SK-N-SH (cell line): ENCODE measurements at regions not wholly inside any gene's neighbourhood (a gene's known extent, or its start where the extent isn't known, plus 50 kb on each side); places are given as distances from the start of the nearest gene placed in this dataset.

Source experiments
- CTCF ChIA-PET: fragments of 300-600, 350-600 bp; formaldehyde crosslinking; extraction: SDS; loops from one replicate; lab custom pipeline; 2021; lab: Yijun Ruan, JAX
- POLR2A ChIA-PET: fragments of 350-600 bp; sonication (Branson Sonifier 250); formaldehyde crosslinking; extraction: SDS; loops from one replicate; lab custom pipeline; 2020; ENCODE audit warnings: antibody characterized with exemption, inconsistent platforms; lab: Yijun Ruan, JAX
- DNase-seq: peaks from one replicate; pipeline ENCODE4 v3.0.0; 2012
- H2AFZ ChIP-seq: fragments of 200-600 bp; sonication (generic); 2 replicates; pipeline ENCODE4 v1.8.1; 2016; ENCODE audit warnings: antibody characterized with exemption, mild to moderate bottlenecking, low read depth
- H3F3A ChIP-seq: fragments of 200-600 bp; sonication (generic); replicated peaks from 2 replicates; pipeline ENCODE3; 2016; ENCODE audit warnings: antibody characterized with exemption, mild to moderate bottlenecking; ENCODE audit not compliant: insufficient read depth
- H3K27ac ChIP-seq, 2 experiments: fragments of 200-500 bp in 1 of 2; fragments of 200-600 bp in 1 of 2; sonication (Bioruptor generic) in 1 of 2; sonication (generic), shearing (Covaris generic) in 1 of 2; 2 replicates each; pipeline versions ENCODE4 v1.5.1 to v1.6.1; 2014 to 2016; ENCODE audit warnings: low read depth in 2 of 2, inconsistent platforms in 1 of 2, low read length in 1 of 2, mild to moderate bottlenecking in 1 of 2, mixed read lengths in 1 of 2
- H3K27me3 ChIP-seq: fragments of 200-600 bp; sonication (generic), shearing (Covaris generic); 2 replicates; pipeline ENCODE4 v1.6.1; 2016; ENCODE audit warnings: mixed run types; ENCODE audit not compliant: insufficient read depth
- H3K36me3 ChIP-seq, 2 experiments: fragments of 200-500 bp in 1 of 2; fragments of 200-600 bp in 1 of 2; sonication (Bioruptor generic) in 1 of 2; sonication (generic) in 1 of 2; replicated peaks in 1 of 2; 2 replicates each; pipeline versions ENCODE3 to v1.5.1; 2014 to 2016; ENCODE audit warnings: low read length in 1 of 2, mild to moderate bottlenecking in 1 of 2; ENCODE audit not compliant: insufficient read depth in 2 of 2, control insufficient read depth in 1 of 2
- H3K4me1 ChIP-seq, 2 experiments: fragments of 200-500 bp in 1 of 2; fragments of 200-600 bp in 1 of 2; sonication (Bioruptor generic) in 1 of 2; sonication (generic), shearing (Covaris generic) in 1 of 2; 2 replicates each; pipeline versions ENCODE4 v1.5.1 to v1.6.1; 2014 to 2016; ENCODE audit warnings: low read depth in 1 of 2, low read length in 1 of 2, mixed run types in 1 of 2; ENCODE audit not compliant: insufficient read depth in 2 of 2, control insufficient read depth in 1 of 2
- H3K4me2 ChIP-seq: fragments of 200-600 bp; sonication (generic), shearing (Covaris generic); 2 replicates; pipeline ENCODE4 v1.6.1; 2017; ENCODE audit warnings: mixed run types
- H3K4me3 ChIP-seq, 2 experiments: fragments of 200-500 bp in 1 of 2; fragments of 200-600 bp in 1 of 2; sonication (Bioruptor generic) in 1 of 2; sonication (generic), shearing (Covaris generic) in 1 of 2; 2 replicates each; pipeline versions ENCODE4 v1.5.1 to v1.8.1; 2014 to 2016; ENCODE audit warnings: low read depth in 2 of 2, inconsistent platforms in 1 of 2, low read length in 1 of 2, mild to moderate bottlenecking in 1 of 2, mixed read lengths in 1 of 2, moderate library complexity in 1 of 2
- H3K79me2 ChIP-seq: fragments of 200-600 bp; sonication (generic); 2 replicates; pipeline ENCODE4 v1.8.1; 2017; ENCODE audit warnings: mild to moderate bottlenecking; ENCODE audit not compliant: insufficient read depth
- H3K9ac ChIP-seq: fragments of 200-600 bp; sonication (generic); 2 replicates; pipeline ENCODE4 v1.6.1; 2017; ENCODE audit warnings: mixed run types
- H3K9me2 ChIP-seq: fragments of 200-600 bp; sonication (generic); 2 replicates; pipeline ENCODE4 v1.6.1; 2017; ENCODE audit warnings: mixed run types
- H3K9me3 ChIP-seq: fragments of 200-600 bp; sonication (generic); 2 replicates; pipeline ENCODE4 v1.6.1; 2017; ENCODE audit warnings: mixed run types, mild to moderate bottlenecking, moderate library complexity
- H4K20me1 ChIP-seq: fragments of 200-600 bp; sonication (generic); 2 replicates; pipeline ENCODE4 v1.6.1; 2017; ENCODE audit warnings: mild to moderate bottlenecking, mixed run types; ENCODE audit not compliant: insufficient read depth
- CHD2 ChIP-seq: fragments of 150-350 bp; IDR thresholded peaks from 2 replicates; pipeline ENCODE4 v1.6.1; 2018; ENCODE audit warnings: low read length; ENCODE audit not compliant: partially characterized antibody
- ELF1 ChIP-seq: IDR thresholded peaks from 2 replicates; pipeline ENCODE4 v1.4.0; 2012
- EZH2phosphoT487 ChIP-seq: fragments of 200-600 bp; sonication (generic); IDR thresholded peaks from 2 replicates; pipeline ENCODE4 v1.6.1; 2017; ENCODE audit warnings: low read depth, mixed run types, mild to moderate bottlenecking, antibody characterized with exemption, moderate library complexity, borderline replicate concordance
- FOSL2 ChIP-seq: IDR thresholded peaks from 2 replicates; pipeline ENCODE4 v1.4.0; 2012; ENCODE audit warnings: low read depth, mild to moderate bottlenecking, moderate library complexity, borderline replicate concordance
- GABPA ChIP-seq: IDR thresholded peaks from 2 replicates; pipeline ENCODE4 v1.4.0; 2012; ENCODE audit warnings: low read depth, mild to moderate bottlenecking
- JUND ChIP-seq: IDR thresholded peaks from 2 replicates; pipeline ENCODE4 v1.4.0; 2012
- NFIC ChIP-seq: IDR thresholded peaks from 2 replicates; pipeline ENCODE4 v1.4.0; 2012; ENCODE audit warnings: borderline replicate concordance
- NRF1 ChIP-seq: IDR thresholded peaks from 2 replicates; pipeline ENCODE4 v1.6.1; 2012; ENCODE audit warnings: low read depth, mild to moderate bottlenecking, low read length
- PBX3 ChIP-seq: IDR thresholded peaks from 2 replicates; pipeline ENCODE4; 2012
- POLR2AphosphoS5 ChIP-seq: IDR thresholded peaks from 2 replicates; pipeline ENCODE4 v1.6.1; 2012; ENCODE audit warnings: low read depth, low read length
- RCOR1 ChIP-seq: fragments of 150-350 bp; IDR thresholded peaks from 2 replicates; pipeline ENCODE4 v1.6.1; 2017; ENCODE audit warnings: antibody characterized with exemption, low read length
- RFX5 ChIP-seq: IDR thresholded peaks from 2 replicates; pipeline ENCODE4 v1.6.1; 2012; ENCODE audit warnings: mild to moderate bottlenecking, improper control_type of control experiment, low read length
- TAF1 ChIP-seq: IDR thresholded peaks from 2 replicates; pipeline ENCODE4 v1.6.1; 2012; ENCODE audit warnings: low read depth, mild to moderate bottlenecking, low read length, moderate library complexity, borderline replicate concordance
- TCF12 ChIP-seq: IDR thresholded peaks from 2 replicates; pipeline ENCODE4 v1.4.0; 2012
- TEAD4 ChIP-seq: IDR thresholded peaks from 2 replicates; pipeline ENCODE4 v1.4.0; 2012; ENCODE audit warnings: mild to moderate bottlenecking, borderline replicate concordance; ENCODE audit not compliant: insufficient read depth
- WGBS: methylation state at CpG from one replicate; pipeline ENCODE4 v1.1.6; 2017; ENCODE audit warnings: low lambda C conversion rate; 5-methylcytosine and 5-hydroxymethylcytosine counted together
- TF ChIP-seq, protein P1 (sequence below): fragments of 200-600 bp; sonication (generic); IDR thresholded peaks from 2 replicates; pipeline ENCODE4 v1.6.1; 2017; ENCODE audit warnings: antibody characterized with exemption, mild to moderate bottlenecking, moderate library complexity
- TF ChIP-seq, protein P2 (sequence below): IDR thresholded peaks from 2 replicates; pipeline ENCODE4 v1.4.0; 2012; ENCODE audit warnings: low read depth, borderline replicate concordance
- TF ChIP-seq, protein P3 (sequence below): fragments of 150-350 bp; IDR thresholded peaks from 2 replicates; pipeline ENCODE4 v1.6.1; 2017; ENCODE audit warnings: antibody characterized with exemption, low read length, low read depth, borderline replicate concordance

GRCh38 chr11:119909077-119909476, 180.1 kb upstream of the NECTIN1 start:
- POLR2A ChIA-PET, result interaction anchor here (1.3 to 3.4 kb wide), 5 partner anchors 17 to 199 kb away, joined by 9 to 75 read pairs (median 22); partner anchors contain the start of gene NECTIN1

DNA sequence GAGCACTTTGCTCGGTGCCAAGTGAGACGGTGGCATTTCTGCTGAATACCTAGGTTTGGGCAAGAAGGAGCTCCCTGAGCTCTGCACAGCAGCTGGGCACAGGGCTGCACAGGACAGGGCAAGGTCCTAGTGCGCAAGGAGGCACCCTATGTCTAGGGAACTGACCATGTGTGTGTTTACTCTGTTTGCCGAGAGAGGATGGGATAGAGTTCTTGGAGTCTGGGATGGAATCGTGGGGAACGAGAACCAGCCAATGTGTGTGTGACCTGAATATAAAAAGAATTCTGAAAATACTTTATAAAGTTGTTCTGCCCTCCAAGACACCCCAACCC, 179.5 kb upstream of the NECTIN1 start:
- Histone ChIP-seq H3F3A (no peaks in the 10 kb centered on the region), H3K27me3 (peaks cover 16% of the 10 kb centered on the region; the same call in 1 of the 2 replicates), H3K36me3 (no peaks in the 10 kb centered on the region), H3K9me3 (no peaks in the 10 kb centered on the region), H3K4me3 (no peak overlapping the region), H3K27ac (peak overlapping the region in 1 of 2 experiments; percentile 99; a peak in 2 of 4 replicates), H3K4me2 (no peak overlapping the region), H3K4me1 (peaks cover 0 to 69% of the 10 kb centered on the region in 2 experiments; a peak in 2 of 4 replicates), H2AFZ (no peak overlapping the region), H4K20me1 (no peaks in the 10 kb centered on the region), H3K9me2 (no peaks in the 10 kb centered on the region), H3K79me2 (no peaks in the 10 kb centered on the region), H3K9ac (no peak overlapping the region)
- 25% methylated on average over 6 of the region's 6 CpGs for WGBS
- ChIA-PET CTCF (interaction anchor here (0.6 to 5.2 kb wide), 34 partner anchors 11 to 237 kb away, joined by 3 to 83 read pairs (median 4); no protein-coding TSS in a partner anchor), POLR2A (interaction anchor here (1.3 to 3.4 kb wide), 8 partner anchors 17 to 200 kb away, joined by 4 to 75 read pairs (median 10); partner anchors contain the start of gene NECTIN1)
- no peak for TF ChIP-seq POLR2AphosphoS5
- TF ChIP-seq FOSL2, result no peak
- TF ChIP-seq, protein P1, sequence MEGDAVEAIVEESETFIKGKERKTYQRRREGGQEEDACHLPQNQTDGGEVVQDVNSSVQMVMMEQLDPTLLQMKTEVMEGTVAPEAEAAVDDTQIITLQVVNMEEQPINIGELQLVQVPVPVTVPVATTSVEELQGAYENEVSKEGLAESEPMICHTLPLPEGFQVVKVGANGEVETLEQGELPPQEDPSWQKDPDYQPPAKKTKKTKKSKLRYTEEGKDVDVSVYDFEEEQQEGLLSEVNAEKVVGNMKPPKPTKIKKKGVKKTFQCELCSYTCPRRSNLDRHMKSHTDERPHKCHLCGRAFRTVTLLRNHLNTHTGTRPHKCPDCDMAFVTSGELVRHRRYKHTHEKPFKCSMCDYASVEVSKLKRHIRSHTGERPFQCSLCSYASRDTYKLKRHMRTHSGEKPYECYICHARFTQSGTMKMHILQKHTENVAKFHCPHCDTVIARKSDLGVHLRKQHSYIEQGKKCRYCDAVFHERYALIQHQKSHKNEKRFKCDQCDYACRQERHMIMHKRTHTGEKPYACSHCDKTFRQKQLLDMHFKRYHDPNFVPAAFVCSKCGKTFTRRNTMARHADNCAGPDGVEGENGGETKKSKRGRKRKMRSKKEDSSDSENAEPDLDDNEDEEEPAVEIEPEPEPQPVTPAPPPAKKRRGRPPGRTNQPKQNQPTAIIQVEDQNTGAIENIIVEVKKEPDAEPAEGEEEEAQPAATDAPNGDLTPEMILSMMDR, result no peak
- no peak for TF ChIP-seq RFX5
- DNase-seq, result no peak

More at GRCh38 chr11:119909077-119909476, 180.1 kb upstream of the NECTIN1 start:
- Histone ChIP-seq H3K9me3 (no peaks in the 10 kb centered on the region), H3K9ac (no peak overlapping the region), H3K9me2 (no peaks in the 10 kb centered on the region), H4K20me1 (no peaks in the 10 kb centered on the region), H3K4me3 (no peak overlapping the region), H3K27me3 (peaks cover 16% of the 10 kb centered on the region; the same call in 1 of the 2 replicates), H2AFZ (no peak overlapping the region), H3K4me1 (peaks cover 0 to 64% of the 10 kb centered on the region in 2 experiments; a peak in 2 of 4 replicates), H3K36me3 (no peaks in the 10 kb centered on the region), H3K79me2 (no peaks in the 10 kb centered on the region), H3K27ac (peak overlapping the region in 1 of 2 experiments; percentile 99; a peak in 2 of 4 replicates), H3K4me2 (no peak overlapping the region), H3F3A (no peaks in the 10 kb centered on the region)
- 23% methylated on average over 2 of the region's 2 CpGs for WGBS
- TF ChIP-seq CHD2, result no peak
- no peak for TF ChIP-seq RFX5
- TF ChIP-seq TEAD4, result no peak
- no peak for TF ChIP-seq NFIC
- no peak for TF ChIP-seq TCF12
- TF ChIP-seq ELF1, result no peak
- TF ChIP-seq, protein P2, sequence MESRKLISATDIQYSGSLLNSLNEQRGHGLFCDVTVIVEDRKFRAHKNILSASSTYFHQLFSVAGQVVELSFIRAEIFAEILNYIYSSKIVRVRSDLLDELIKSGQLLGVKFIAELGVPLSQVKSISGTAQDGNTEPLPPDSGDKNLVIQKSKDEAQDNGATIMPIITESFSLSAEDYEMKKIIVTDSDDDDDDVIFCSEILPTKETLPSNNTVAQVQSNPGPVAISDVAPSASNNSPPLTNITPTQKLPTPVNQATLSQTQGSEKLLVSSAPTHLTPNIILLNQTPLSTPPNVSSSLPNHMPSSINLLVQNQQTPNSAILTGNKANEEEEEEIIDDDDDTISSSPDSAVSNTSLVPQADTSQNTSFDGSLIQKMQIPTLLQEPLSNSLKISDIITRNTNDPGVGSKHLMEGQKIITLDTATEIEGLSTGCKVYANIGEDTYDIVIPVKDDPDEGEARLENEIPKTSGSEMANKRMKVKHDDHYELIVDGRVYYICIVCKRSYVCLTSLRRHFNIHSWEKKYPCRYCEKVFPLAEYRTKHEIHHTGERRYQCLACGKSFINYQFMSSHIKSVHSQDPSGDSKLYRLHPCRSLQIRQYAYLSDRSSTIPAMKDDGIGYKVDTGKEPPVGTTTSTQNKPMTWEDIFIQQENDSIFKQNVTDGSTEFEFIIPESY, result no peak
- no peak for TF ChIP-seq PBX3
- no peak for TF ChIP-seq JUND
- TF ChIP-seq GABPA, result no peak
- TF ChIP-seq NRF1, result no peak
- no peak for TF ChIP-seq POLR2AphosphoS5
- TF ChIP-seq TAF1, result no peak
- TF ChIP-seq EZH2phosphoT487, result no peak
- TF ChIP-seq, protein P3, sequence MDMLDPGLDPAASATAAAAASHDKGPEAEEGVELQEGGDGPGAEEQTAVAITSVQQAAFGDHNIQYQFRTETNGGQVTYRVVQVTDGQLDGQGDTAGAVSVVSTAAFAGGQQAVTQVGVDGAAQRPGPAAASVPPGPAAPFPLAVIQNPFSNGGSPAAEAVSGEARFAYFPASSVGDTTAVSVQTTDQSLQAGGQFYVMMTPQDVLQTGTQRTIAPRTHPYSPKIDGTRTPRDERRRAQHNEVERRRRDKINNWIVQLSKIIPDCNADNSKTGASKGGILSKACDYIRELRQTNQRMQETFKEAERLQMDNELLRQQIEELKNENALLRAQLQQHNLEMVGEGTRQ, result no peak
- TF ChIP-seq RCOR1, result no peak
- no peak for DNase-seq
- CTCF ChIA-PET, result interaction anchor here (0.6 to 5.2 kb wide), 30 partner anchors 10 to 237 kb away, joined by 3 to 83 read pairs (median 5); no protein-coding TSS in a partner anchor
